Neural cell (in vitro differentiated cells): ENCODE measurements at regions not wholly inside any gene's neighbourhood (a gene's known extent, or its start where the extent isn't known, plus 50 kb on each side); places are given as distances from the start of the nearest gene placed in this dataset.

Experiments used
- H2AFZ ChIP-seq: fragments of 200-600, 300-800 bp; sonication (generic), shearing (Covaris generic); 2 replicates; pipeline ENCODE4 v1.6.0; 2014; ENCODE audit warnings: low read depth, mild to moderate bottlenecking, antibody characterized with exemption, low read length, moderate library complexity
- H3F3A ChIP-seq: fragments of 200-600 bp; shearing (Covaris generic); 2 replicates; pipeline ENCODE4 v1.6.1; 2016; ENCODE audit warnings: mild to moderate bottlenecking, moderate library complexity, mixed read lengths, antibody characterized with exemption, low read length; ENCODE audit not compliant: insufficient read depth, poor library complexity, severe bottlenecking
- H3K27ac ChIP-seq: fragments of 200-600, 300-800 bp; sonication (generic), shearing (Covaris generic); 2 replicates; pipeline ENCODE4 v1.5.1; 2014; ENCODE audit warnings: mild to moderate bottlenecking, low read length, moderate library complexity
- H3K27me3 ChIP-seq: fragments of 300-800, 200-600 bp; sonication (generic), shearing (Covaris generic); 2 replicates; pipeline ENCODE4 v1.6.0; 2014; ENCODE audit warnings: mild to moderate bottlenecking, low read depth, low read length, moderate library complexity; ENCODE audit not compliant: insufficient read depth
- H3K36me3 ChIP-seq: fragments of 300-800, 200-600 bp; sonication (generic), shearing (Covaris generic); 2 replicates; pipeline ENCODE4 v1.5.1; 2014; ENCODE audit warnings: mild to moderate bottlenecking, antibody characterized with exemption, low read length, moderate library complexity; ENCODE audit not compliant: insufficient read depth
- H3K4me2 ChIP-seq: fragments of 300-800, 200-600 bp; sonication (generic), shearing (Covaris generic); 2 replicates; pipeline ENCODE4 v1.6.0; 2014; ENCODE audit warnings: mild to moderate bottlenecking, low read length
- H3K4me3 ChIP-seq: fragments of 300-800, 200-600 bp; sonication (generic), shearing (Covaris generic); 2 replicates; pipeline ENCODE4 v1.5.1; 2014; ENCODE audit warnings: mild to moderate bottlenecking, low read length, moderate library complexity
- H3K79me2 ChIP-seq: fragments of 200-600 bp; shearing (Covaris generic); replicated peaks from 2 replicates; pipeline ENCODE4 v1.6.0; 2014; ENCODE audit warnings: mild to moderate bottlenecking, low read length, moderate library complexity; ENCODE audit not compliant: insufficient read depth
- H3K9ac ChIP-seq: fragments of 300-800, 200-600 bp; sonication (generic), shearing (Covaris generic); 2 replicates; pipeline ENCODE4 v1.6.1; 2016; ENCODE audit warnings: mild to moderate bottlenecking, low read length, mixed read lengths
- H3K9me2 ChIP-seq: fragments of 200-600 bp; shearing (Covaris generic); 2 replicates; pipeline ENCODE4 v1.6.1; 2016; ENCODE audit warnings: mild to moderate bottlenecking, low read length, mixed read lengths; ENCODE audit not compliant: insufficient read depth
- H3K9me3 ChIP-seq: fragments of 200-600, 300-800 bp; sonication (generic), shearing (Covaris generic); 2 replicates; pipeline ENCODE4 v1.6.1; 2016; ENCODE audit warnings: mild to moderate bottlenecking, mixed run types, low read length, moderate library complexity, mixed read lengths
- H4K20me1 ChIP-seq: fragments of 200-600 bp; shearing (Covaris generic); 2 replicates; pipeline ENCODE4 v1.6.1; 2016; ENCODE audit warnings: mild to moderate bottlenecking, mixed run types; ENCODE audit not compliant: insufficient read depth
- EP300 ChIP-seq: fragments of 450-650 bp; conservative IDR thresholded peaks from 2 replicates; pipeline ENCODE4 v1.6.1; 2014; ENCODE audit warnings: antibody characterized with exemption, mild to moderate bottlenecking, moderate library complexity; ENCODE audit not compliant: poor library complexity, severe bottlenecking
- EZH2 ChIP-seq: fragments of 200-600, 300-800 bp; shearing (Covaris generic), sonication (generic); IDR thresholded peaks from 2 replicates; pipeline ENCODE4 v1.6.1; 2014; ENCODE audit warnings: antibody characterized with exemption, low read length, borderline replicate concordance, mild to moderate bottlenecking; ENCODE audit not compliant: insufficient read depth, poor library complexity, severe bottlenecking
- MXI1 ChIP-seq: fragments of 450-650 bp; conservative IDR thresholded peaks from 2 replicates; pipeline ENCODE4 v1.6.1; 2014; ENCODE audit warnings: antibody characterized with exemption, mild to moderate bottlenecking; ENCODE audit not compliant: poor library complexity, severe bottlenecking
- POLR2AphosphoS5 ChIP-seq: IDR thresholded peaks from 2 replicates; pipeline ENCODE4 v1.6.1; 2012
- RAD21 ChIP-seq: fragments of 450-650 bp; conservative IDR thresholded peaks from 2 replicates; pipeline ENCODE4 v1.6.1; 2014; ENCODE audit warnings: antibody characterized with exemption, mild to moderate bottlenecking, moderate library complexity
- SMC3 ChIP-seq: fragments of 450-650 bp; conservative IDR thresholded peaks from 2 replicates; pipeline ENCODE4 v1.6.1; 2014; ENCODE audit warnings: antibody characterized with exemption, mild to moderate bottlenecking, moderate library complexity; ENCODE audit not compliant: poor library complexity
- TAF1 ChIP-seq: IDR thresholded peaks from 2 replicates; pipeline ENCODE4 v1.6.1; 2012; ENCODE audit warnings: low read depth
- TF ChIP-seq, protein P1 (sequence below): IDR thresholded peaks from 2 replicates; pipeline ENCODE4 v1.6.1; 2012; ENCODE audit warnings: borderline replicate concordance
- TF ChIP-seq, protein P2 (sequence below): fragments of 450-650 bp; IDR thresholded peaks from 2 replicates; pipeline ENCODE4 v1.5.1; 2014; ENCODE audit warnings: antibody characterized with exemption, mild to moderate bottlenecking, moderate library complexity; ENCODE audit not compliant: poor library complexity, severe bottlenecking

DNA sequence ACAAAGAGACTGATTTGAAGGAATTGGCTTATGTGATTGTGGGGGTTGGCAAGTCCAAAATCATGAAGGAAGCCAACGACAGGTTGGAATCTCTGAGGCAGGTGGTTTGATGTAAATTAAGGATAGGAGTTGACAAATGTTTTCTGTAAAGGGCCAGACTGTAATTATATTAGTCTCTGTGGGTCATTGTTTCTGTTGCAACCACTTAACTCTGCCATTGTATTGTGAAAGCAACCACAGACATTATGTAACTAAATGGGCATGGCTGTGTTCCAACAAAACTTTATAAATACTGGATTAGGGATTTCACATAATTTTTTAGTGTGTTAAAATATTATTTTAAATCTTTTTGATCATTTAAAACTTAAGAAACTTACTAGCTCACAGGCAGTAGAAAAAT lies 199.2 kb upstream of the MYLIP start:
- H3K27ac ChIP-seq = no peak overlapping the region
- no peak for TF ChIP-seq RAD21
- TF ChIP-seq SMC3 = no peak
- TF ChIP-seq EZH2 = no peak
- no peak for TF ChIP-seq POLR2AphosphoS5
- TF ChIP-seq, protein P1, sequence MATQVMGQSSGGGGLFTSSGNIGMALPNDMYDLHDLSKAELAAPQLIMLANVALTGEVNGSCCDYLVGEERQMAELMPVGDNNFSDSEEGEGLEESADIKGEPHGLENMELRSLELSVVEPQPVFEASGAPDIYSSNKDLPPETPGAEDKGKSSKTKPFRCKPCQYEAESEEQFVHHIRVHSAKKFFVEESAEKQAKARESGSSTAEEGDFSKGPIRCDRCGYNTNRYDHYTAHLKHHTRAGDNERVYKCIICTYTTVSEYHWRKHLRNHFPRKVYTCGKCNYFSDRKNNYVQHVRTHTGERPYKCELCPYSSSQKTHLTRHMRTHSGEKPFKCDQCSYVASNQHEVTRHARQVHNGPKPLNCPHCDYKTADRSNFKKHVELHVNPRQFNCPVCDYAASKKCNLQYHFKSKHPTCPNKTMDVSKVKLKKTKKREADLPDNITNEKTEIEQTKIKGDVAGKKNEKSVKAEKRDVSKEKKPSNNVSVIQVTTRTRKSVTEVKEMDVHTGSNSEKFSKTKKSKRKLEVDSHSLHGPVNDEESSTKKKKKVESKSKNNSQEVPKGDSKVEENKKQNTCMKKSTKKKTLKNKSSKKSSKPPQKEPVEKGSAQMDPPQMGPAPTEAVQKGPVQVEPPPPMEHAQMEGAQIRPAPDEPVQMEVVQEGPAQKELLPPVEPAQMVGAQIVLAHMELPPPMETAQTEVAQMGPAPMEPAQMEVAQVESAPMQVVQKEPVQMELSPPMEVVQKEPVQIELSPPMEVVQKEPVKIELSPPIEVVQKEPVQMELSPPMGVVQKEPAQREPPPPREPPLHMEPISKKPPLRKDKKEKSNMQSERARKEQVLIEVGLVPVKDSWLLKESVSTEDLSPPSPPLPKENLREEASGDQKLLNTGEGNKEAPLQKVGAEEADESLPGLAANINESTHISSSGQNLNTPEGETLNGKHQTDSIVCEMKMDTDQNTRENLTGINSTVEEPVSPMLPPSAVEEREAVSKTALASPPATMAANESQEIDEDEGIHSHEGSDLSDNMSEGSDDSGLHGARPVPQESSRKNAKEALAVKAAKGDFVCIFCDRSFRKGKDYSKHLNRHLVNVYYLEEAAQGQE = no peak
- TF ChIP-seq, protein P2, sequence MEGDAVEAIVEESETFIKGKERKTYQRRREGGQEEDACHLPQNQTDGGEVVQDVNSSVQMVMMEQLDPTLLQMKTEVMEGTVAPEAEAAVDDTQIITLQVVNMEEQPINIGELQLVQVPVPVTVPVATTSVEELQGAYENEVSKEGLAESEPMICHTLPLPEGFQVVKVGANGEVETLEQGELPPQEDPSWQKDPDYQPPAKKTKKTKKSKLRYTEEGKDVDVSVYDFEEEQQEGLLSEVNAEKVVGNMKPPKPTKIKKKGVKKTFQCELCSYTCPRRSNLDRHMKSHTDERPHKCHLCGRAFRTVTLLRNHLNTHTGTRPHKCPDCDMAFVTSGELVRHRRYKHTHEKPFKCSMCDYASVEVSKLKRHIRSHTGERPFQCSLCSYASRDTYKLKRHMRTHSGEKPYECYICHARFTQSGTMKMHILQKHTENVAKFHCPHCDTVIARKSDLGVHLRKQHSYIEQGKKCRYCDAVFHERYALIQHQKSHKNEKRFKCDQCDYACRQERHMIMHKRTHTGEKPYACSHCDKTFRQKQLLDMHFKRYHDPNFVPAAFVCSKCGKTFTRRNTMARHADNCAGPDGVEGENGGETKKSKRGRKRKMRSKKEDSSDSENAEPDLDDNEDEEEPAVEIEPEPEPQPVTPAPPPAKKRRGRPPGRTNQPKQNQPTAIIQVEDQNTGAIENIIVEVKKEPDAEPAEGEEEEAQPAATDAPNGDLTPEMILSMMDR = no peak
- TF ChIP-seq EP300 = no peak
- no peak for TF ChIP-seq TAF1
- TF ChIP-seq MXI1 = no peak
- H2AFZ ChIP-seq = no peak overlapping the region
- H3F3A ChIP-seq = no peaks in the 10 kb centered on the region
- no peaks in the 10 kb centered on the region for H3K9me2 ChIP-seq
- H3K9me3 ChIP-seq = no peaks in the 10 kb centered on the region
- no peaks in the 10 kb centered on the region for H4K20me1 ChIP-seq
- H3K79me2 ChIP-seq = no peaks in the 10 kb centered on the region
- no peaks in the 10 kb centered on the region for H3K36me3 ChIP-seq
- no peaks in the 10 kb centered on the region for H3K27me3 ChIP-seq
- H3K4me3 ChIP-seq = no peak overlapping the region
- H3K4me2 ChIP-seq = no peak overlapping the region
- no peak overlapping the region for H3K9ac ChIP-seq

DNA sequence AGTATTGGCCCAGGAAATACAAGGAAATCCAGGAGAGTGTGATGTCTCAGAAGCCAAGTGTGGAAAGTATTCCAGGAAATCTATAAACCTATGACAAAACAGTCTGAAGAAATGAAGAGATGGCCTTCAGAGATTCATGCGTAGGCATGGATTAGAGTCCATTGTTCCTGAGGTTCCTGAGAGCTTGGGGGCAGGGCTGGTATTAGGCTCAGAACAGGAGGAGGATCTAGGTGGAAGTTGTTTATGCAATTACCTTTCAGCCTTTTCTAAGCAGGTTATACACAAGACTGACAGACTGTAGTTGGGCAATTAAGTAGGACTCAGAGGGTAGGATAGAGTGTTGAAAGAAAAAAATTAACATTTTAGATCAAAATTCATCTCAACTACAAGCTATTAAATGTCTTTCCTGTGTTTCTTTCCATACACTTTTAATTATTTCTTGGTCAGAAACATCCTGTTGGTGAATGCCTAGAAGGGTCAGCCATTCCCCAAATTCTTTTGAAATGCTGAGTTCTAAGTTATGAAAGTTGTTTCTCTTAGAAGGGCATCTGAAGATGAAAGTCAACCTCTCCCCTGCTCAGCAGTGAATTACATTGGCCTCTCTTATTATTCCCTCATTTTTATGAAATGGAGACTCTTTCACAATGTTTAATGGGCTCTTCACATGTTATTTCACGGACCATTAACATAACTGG lies 201.2 kb upstream of the MYLIP start:
- Histone ChIP-seq H3K4me2 (no peak overlapping the region), H2AFZ (no peak overlapping the region), H3K9me2 (no peaks in the 10 kb centered on the region), H3K36me3 (no peaks in the 10 kb centered on the region), H3K27me3 (no peaks in the 10 kb centered on the region), H3K9ac (no peak overlapping the region), H3K9me3 (no peaks in the 10 kb centered on the region), H3F3A (no peaks in the 10 kb centered on the region), H3K4me3 (no peak overlapping the region), H3K27ac (no peak overlapping the region), H3K79me2 (no peaks in the 10 kb centered on the region), H4K20me1 (no peaks in the 10 kb centered on the region)
- no peak for TF ChIP-seq RAD21
- TF ChIP-seq EP300 = no peak
- TF ChIP-seq POLR2AphosphoS5 = no peak
- no peak for TF ChIP-seq EZH2
- TF ChIP-seq MXI1 = no peak
- TF ChIP-seq, protein P2 = no peak
- TF ChIP-seq, protein P1 = no peak
- TF ChIP-seq TAF1 = no peak
